ENCODE measurements at regions not wholly inside any gene's neighbourhood (a gene's known extent, or its start where the extent isn't known, plus 50 kb on each side); places are given as distances from the start of the nearest gene placed in this dataset.

GRCh38 chr2:24439971-24440340, 51.1 kb upstream of the NCOA1 start:
- TF ChIP-seq POLR2AphosphoS5 (IDR thresholded peaks at IDR 0.05; ENCODE audit: low read depth) (no peak), CTCF (IDR thresholded peaks at IDR 0.05; ENCODE audit: insufficient read depth, low read length) (no peak)
